PC-3 (cell line): ENCODE measurements at regions not wholly inside any gene's neighbourhood (a gene's known extent, or its start where the extent isn't known, plus 50 kb on each side); places are given as distances from the start of the nearest gene placed in this dataset.

Experiments used
- ATAC-seq: fragments of 200-7000 bp; cut with Tn5 transposase; 2 replicates; pipeline ENCODE4 v1.9.1; 2020; ENCODE audit warnings: mild to moderate bottlenecking, moderate library complexity
- BruUV-seq: library from RNA; stranded (reverse); fragments of 400-500 nt; replicated peaks from 2 replicates; lab custom pipeline; 2021; lab: Mats Ljungman, UMichigan
- CTCF ChIA-PET: fragments of 300-600 bp; sonication (Branson Sonifier 250); formaldehyde crosslinking; loops from one replicate; lab custom pipeline; 2022; ENCODE audit warnings: antibody characterized with exemption; lab: Charles Lee
- POLR2A ChIA-PET: fragments of 300-600 bp; sonication (Branson Sonifier 250); formaldehyde crosslinking; loops from one replicate; lab custom pipeline; 2022; ENCODE audit warnings: antibody characterized with exemption; ENCODE audit not compliant: unreplicated experiment; lab: Charles Lee
- DNase-seq: peaks from one replicate; pipeline ENCODE4 v3.0.0-alpha.2; 2015
- H2AFZ ChIP-seq: fragments of 300-600 bp; sonication (generic); 2 replicates; pipeline ENCODE4 v1.6.0; 2016; ENCODE audit warnings: antibody characterized with exemption, low read length
- H3F3A ChIP-seq: fragments of 300-600 bp; sonication (generic); one replicate; pipeline ENCODE4 v1.6.0; 2017; ENCODE audit warnings: antibody characterized with exemption, low read length, control low read depth, mild to moderate bottlenecking; ENCODE audit not compliant: unreplicated experiment
- H3K27ac ChIP-seq: fragments of 300-600 bp; sonication (generic); 2 replicates; pipeline ENCODE4 v1.5.1; 2016; ENCODE audit warnings: mild to moderate bottlenecking, low read length
- H3K27me3 ChIP-seq: fragments of 300-600 bp; sonication (generic); 2 replicates; pipeline ENCODE4 v1.6.1; 2016; ENCODE audit warnings: low read length, mixed read lengths
- H3K36me3 ChIP-seq: fragments of 300-600 bp; sonication (generic); 2 replicates; pipeline ENCODE4 v1.6.1; 2016; ENCODE audit warnings: low read depth, mixed run types, low read length, mixed read lengths
- H3K4me1 ChIP-seq: fragments of 300-600 bp; sonication (generic); 2 replicates; pipeline ENCODE4 v1.5.1; 2016; ENCODE audit warnings: low read length; ENCODE audit not compliant: insufficient read depth
- H3K4me2 ChIP-seq: fragments of 300-600 bp; sonication (generic); 2 replicates; pipeline ENCODE4 v1.6.0; 2016; ENCODE audit warnings: low read length
- H3K4me3 ChIP-seq: fragments of 300-600 bp; sonication (generic); 2 replicates; pipeline ENCODE4 v1.5.1; 2016; ENCODE audit warnings: mild to moderate bottlenecking, low read length, mixed read lengths
- H3K79me2 ChIP-seq: fragments of 300-600 bp; sonication (generic); 2 replicates; pipeline ENCODE4 v1.6.1; 2017; ENCODE audit warnings: low read length, mixed read lengths
- H3K9ac ChIP-seq: fragments of 300-600 bp; sonication (generic); 2 replicates; pipeline ENCODE4 v1.6.0; 2016; ENCODE audit warnings: mild to moderate bottlenecking, low read length
- H3K9me2 ChIP-seq: fragments of 300-600 bp; sonication (generic); replicated peaks from 2 replicates; pipeline ENCODE4 v1.6.1; 2016; ENCODE audit warnings: mixed run types, low read length, mixed read lengths
- H3K9me3 ChIP-seq: fragments of 300-600 bp; sonication (generic); 2 replicates; pipeline ENCODE4 v1.6.1; 2016; ENCODE audit warnings: low read length, mixed read lengths
- H4K20me1 ChIP-seq: fragments of 300-600 bp; sonication (generic); 2 replicates; pipeline ENCODE4 v1.6.1; 2016; ENCODE audit warnings: low read length, mixed read lengths
- EZH2 ChIP-seq: fragments of 300-600 bp; sonication (generic); IDR thresholded peaks from one replicate; pipeline ENCODE4 v1.6.1; 2017; ENCODE audit warnings: antibody characterized with exemption, mild to moderate bottlenecking, low read length; ENCODE audit not compliant: unreplicated experiment
- EZH2phosphoT487 ChIP-seq: fragments of 300-600 bp; sonication (generic); IDR thresholded peaks from 2 replicates; pipeline ENCODE4 v1.6.1; 2018; ENCODE audit warnings: mild to moderate bottlenecking, antibody characterized with exemption, low read length, borderline replicate concordance
- intact Hi-C: fragments of 100-400 bp; cut with micrococcal nuclease; formaldehyde crosslinking; loops from 2 replicates; pipeline ENCODE4 v1.9.0; 2023
- TF ChIP-seq, protein P1 (sequence below): fragments of 300-600 bp; sonication (generic); conservative IDR thresholded peaks from 2 replicates; pipeline ENCODE4 v1.5.1; 2017; ENCODE audit warnings: antibody characterized with exemption, low read depth, mild to moderate bottlenecking, low read length

DNA sequence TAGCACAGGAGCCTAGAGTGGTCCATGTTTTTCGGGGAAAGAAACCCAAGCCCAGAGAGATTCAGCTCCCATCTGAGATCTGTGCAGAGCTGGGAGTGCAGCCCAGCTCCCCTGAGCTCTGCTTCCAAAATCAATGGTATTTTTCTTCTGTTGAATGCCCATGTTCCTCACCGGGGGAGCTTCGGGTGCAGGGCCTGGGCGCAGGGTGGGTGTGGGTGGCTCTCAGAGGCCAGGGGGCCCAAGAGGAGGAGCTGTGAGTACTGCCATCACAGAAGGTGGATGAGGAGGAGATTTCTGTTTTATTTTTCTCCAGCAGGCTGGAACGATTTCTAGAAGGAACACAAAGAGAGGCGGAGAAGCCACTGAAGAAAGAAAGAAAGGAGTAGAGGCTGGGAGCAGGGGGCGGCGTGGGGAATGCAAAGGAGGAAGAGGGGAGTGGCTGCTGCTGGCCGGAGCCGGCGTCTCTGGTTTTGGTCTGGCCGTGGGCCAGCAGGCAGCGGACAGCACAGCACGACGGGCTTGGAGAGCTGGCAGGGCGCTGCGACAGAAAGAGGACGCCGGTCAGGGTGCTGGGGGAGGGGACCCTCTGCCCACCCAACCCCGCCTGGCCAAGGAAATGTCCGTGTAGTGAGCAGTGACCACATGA lies 76.2 kb upstream of the KSR1 start:
- ChIA-PET CTCF (no interaction called here), POLR2A (no interaction called here)
- intact Hi-C loops, result no loop called here
- H3K4me1 ChIP-seq, result peaks cover 41% of the 10 kb centered on the region
- DNase-seq (peak; percentile 61), ATAC-seq (peak; percentile 38)
- peak overlapping the region; percentile 70 for H3K4me2 ChIP-seq
- no peaks in the 10 kb centered on the region for H4K20me1 ChIP-seq
- no peaks in the 10 kb centered on the region for H3K9me3 ChIP-seq
- peak overlapping the region; percentile 39; the same call in 1 of the 2 replicates for H3K4me3 ChIP-seq
- peak overlapping the region; percentile 64; the same call in 1 of the 2 replicates for H2AFZ ChIP-seq
- no peaks in the 10 kb centered on the region; the same call in 1 of the 2 replicates for H3K36me3 ChIP-seq
- H3K79me2 ChIP-seq, result no peaks in the 10 kb centered on the region
- H3K9ac ChIP-seq, result no peak overlapping the region
- no peaks in the 10 kb centered on the region for H3F3A ChIP-seq
- no TSS peak for BruUV-seq
- no peak for TF ChIP-seq EZH2phosphoT487
- TF ChIP-seq, protein P1, sequence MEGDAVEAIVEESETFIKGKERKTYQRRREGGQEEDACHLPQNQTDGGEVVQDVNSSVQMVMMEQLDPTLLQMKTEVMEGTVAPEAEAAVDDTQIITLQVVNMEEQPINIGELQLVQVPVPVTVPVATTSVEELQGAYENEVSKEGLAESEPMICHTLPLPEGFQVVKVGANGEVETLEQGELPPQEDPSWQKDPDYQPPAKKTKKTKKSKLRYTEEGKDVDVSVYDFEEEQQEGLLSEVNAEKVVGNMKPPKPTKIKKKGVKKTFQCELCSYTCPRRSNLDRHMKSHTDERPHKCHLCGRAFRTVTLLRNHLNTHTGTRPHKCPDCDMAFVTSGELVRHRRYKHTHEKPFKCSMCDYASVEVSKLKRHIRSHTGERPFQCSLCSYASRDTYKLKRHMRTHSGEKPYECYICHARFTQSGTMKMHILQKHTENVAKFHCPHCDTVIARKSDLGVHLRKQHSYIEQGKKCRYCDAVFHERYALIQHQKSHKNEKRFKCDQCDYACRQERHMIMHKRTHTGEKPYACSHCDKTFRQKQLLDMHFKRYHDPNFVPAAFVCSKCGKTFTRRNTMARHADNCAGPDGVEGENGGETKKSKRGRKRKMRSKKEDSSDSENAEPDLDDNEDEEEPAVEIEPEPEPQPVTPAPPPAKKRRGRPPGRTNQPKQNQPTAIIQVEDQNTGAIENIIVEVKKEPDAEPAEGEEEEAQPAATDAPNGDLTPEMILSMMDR, result no peak
- no peak for TF ChIP-seq EZH2
- no peak overlapping the region for H3K27ac ChIP-seq
- no peaks in the 10 kb centered on the region for H3K9me2 ChIP-seq
- no peaks in the 10 kb centered on the region for H3K27me3 ChIP-seq

DNA sequence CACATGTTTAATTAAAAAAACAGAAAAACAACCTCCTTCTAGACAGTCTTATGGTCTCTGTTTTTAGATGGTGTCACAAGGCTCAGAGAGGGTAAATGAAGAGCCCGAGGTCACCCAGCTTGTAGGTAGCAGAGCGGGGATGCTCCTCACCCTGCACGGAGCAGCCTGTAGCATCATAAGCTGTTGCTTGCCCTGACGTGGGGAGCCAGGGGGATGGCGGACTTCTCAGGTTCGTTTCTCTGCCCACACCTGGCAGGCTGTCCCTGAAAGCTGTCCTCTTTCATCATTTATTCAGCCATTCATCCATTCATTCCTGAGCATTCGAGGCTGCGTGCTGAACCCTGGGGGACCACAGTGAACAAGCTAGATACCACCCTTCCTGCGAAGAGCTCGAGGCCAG lies 75.7 kb upstream of the KSR1 start:
- DNase-seq (no peak), ATAC-seq (no peak)
- no peaks in the 10 kb centered on the region for H3K79me2 ChIP-seq
- H3K4me1 ChIP-seq, result peaks cover 46% of the 10 kb centered on the region
- no peaks in the 10 kb centered on the region for H3K27me3 ChIP-seq
- ChIA-PET POLR2A (no interaction called here), CTCF (no interaction called here)
- no peaks in the 10 kb centered on the region for H4K20me1 ChIP-seq
- H3K9me3 ChIP-seq, result no peaks in the 10 kb centered on the region
- intact Hi-C loops, result no loop called here
- H3K36me3 ChIP-seq, result no peaks in the 10 kb centered on the region; the same call in 1 of the 2 replicates
- BruUV-seq, result no TSS peak
- no peaks in the 10 kb centered on the region for H3F3A ChIP-seq
- H2AFZ ChIP-seq, result peak overlapping the region; percentile 64; the same call in 1 of the 2 replicates
- H3K9me2 ChIP-seq, result no peaks in the 10 kb centered on the region
- peak overlapping the region; percentile 70 for H3K4me2 ChIP-seq
- TF ChIP-seq EZH2 (no peak), EZH2phosphoT487 (no peak)
- TF ChIP-seq, protein P1, result no peak
- H3K9ac ChIP-seq, result no peak overlapping the region
- H3K4me3 ChIP-seq, result peak overlapping the region; percentile 39; the same call in 1 of the 2 replicates
- no peak overlapping the region for H3K27ac ChIP-seq

DNA sequence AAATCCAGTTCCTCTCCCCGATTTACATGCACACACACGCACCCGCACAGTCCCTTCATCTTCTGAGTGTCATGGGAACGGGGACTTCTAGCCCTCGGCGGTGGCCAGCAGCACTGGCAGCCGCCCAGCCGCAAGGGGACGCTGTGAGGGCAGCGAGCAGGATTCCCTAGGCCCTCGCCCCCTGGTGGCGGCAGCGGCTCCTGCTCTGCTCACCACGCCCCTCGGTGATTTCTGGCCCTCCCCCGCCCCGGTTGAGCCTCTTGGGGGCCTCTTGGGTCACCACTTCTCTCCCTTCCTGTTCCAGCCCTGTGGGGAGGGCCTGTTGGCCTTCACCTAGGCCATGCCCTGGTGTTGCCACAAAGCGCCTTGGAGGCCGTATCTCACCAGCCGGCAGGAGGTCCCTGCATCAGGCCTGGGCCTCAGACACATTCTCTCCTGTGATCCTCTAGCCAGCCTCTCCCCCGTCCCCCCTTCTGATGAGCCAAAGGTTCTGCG lies 75.2 kb upstream of the KSR1 start:
- no peaks in the 10 kb centered on the region for H3K79me2 ChIP-seq
- POLR2A ChIA-PET, result no interaction called here
- DNase-seq, result peak; percentile 43
- BruUV-seq, result no TSS peak
- H3K36me3 ChIP-seq, result no peaks in the 10 kb centered on the region; the same call in 1 of the 2 replicates
- CTCF ChIA-PET, result no interaction called here
- H3K27me3 ChIP-seq, result no peaks in the 10 kb centered on the region
- H3K4me2 ChIP-seq, result no peak overlapping the region
- H2AFZ ChIP-seq, result no peak overlapping the region
- peaks cover 43% of the 10 kb centered on the region for H3K4me1 ChIP-seq
- intact Hi-C loops, result no loop called here
- ATAC-seq, result no peak
- no peaks in the 10 kb centered on the region for H4K20me1 ChIP-seq
- no peak overlapping the region for H3K27ac ChIP-seq
- no peak overlapping the region for H3K9ac ChIP-seq
- H3F3A ChIP-seq, result no peaks in the 10 kb centered on the region
- H3K4me3 ChIP-seq, result no peak overlapping the region
- no peaks in the 10 kb centered on the region for H3K9me2 ChIP-seq
- H3K9me3 ChIP-seq, result no peaks in the 10 kb centered on the region
- TF ChIP-seq EZH2 (no peak), EZH2phosphoT487 (no peak)
- TF ChIP-seq, protein P1, result peak; percentile 72
